GM06990 (cell line): ENCODE measurements at regions not wholly inside any gene's neighbourhood (a gene's known extent, or its start where the extent isn't known, plus 50 kb on each side); places are given as distances from the start of the nearest gene placed in this dataset.

ENCODE experiments used
- DNase-seq: peaks from one replicate; pipeline ENCODE4 v3.0.0-alpha.2; 2011; ENCODE audit not compliant: insufficient read length; ENCODE audit errors: extremely low read depth
- H3K27me3 ChIP-seq: replicated peaks from 2 replicates; pipeline ENCODE4 v1.6.0; 2011; ENCODE audit warnings: low read length; ENCODE audit not compliant: control insufficient read depth, insufficient read depth
- H3K36me3 ChIP-seq: 2 replicates; pipeline ENCODE4 v1.5.1; 2011; ENCODE audit warnings: low read length; ENCODE audit not compliant: control insufficient read depth, insufficient read depth
- H3K4me3 ChIP-seq: replicated peaks from 2 replicates; pipeline ENCODE4 v1.5.1; 2011; ENCODE audit warnings: low read depth, mild to moderate bottlenecking, control low read depth, low read length
- TF ChIP-seq, protein P1 (sequence below): IDR thresholded peaks from 2 replicates; pipeline ENCODE4 v1.5.1; 2011; ENCODE audit warnings: low read length, control low read depth, mild to moderate bottlenecking, inconsistent platforms; ENCODE audit not compliant: insufficient read depth, poor library complexity, severe bottlenecking

DNA sequence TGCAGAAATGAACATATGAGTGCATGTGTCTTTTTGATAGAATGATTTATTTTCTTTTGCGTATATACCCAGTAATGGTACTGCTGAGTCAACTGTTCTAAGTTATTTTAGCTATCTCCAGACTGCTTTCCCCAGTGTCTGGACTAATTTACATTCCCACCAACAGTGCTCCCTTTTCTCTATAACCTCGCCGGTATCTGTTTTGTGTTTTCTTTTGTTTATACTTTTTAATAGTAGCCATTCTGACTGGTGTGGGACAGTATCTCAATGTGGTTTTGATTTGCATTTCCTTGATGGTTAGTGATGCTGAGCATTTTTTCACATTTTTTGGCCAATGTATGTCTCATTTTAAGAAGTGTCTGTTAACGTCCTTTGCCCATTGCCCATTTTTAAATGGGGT, 218.6 kb upstream of the KCNIP4 start:
- TF ChIP-seq, protein P1, sequence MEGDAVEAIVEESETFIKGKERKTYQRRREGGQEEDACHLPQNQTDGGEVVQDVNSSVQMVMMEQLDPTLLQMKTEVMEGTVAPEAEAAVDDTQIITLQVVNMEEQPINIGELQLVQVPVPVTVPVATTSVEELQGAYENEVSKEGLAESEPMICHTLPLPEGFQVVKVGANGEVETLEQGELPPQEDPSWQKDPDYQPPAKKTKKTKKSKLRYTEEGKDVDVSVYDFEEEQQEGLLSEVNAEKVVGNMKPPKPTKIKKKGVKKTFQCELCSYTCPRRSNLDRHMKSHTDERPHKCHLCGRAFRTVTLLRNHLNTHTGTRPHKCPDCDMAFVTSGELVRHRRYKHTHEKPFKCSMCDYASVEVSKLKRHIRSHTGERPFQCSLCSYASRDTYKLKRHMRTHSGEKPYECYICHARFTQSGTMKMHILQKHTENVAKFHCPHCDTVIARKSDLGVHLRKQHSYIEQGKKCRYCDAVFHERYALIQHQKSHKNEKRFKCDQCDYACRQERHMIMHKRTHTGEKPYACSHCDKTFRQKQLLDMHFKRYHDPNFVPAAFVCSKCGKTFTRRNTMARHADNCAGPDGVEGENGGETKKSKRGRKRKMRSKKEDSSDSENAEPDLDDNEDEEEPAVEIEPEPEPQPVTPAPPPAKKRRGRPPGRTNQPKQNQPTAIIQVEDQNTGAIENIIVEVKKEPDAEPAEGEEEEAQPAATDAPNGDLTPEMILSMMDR = no peak
- no peak for DNase-seq
- Histone ChIP-seq H3K4me3 (no peak overlapping the region), H3K36me3 (no peaks in the 10 kb centered on the region), H3K27me3 (no peaks in the 10 kb centered on the region)

DNA sequence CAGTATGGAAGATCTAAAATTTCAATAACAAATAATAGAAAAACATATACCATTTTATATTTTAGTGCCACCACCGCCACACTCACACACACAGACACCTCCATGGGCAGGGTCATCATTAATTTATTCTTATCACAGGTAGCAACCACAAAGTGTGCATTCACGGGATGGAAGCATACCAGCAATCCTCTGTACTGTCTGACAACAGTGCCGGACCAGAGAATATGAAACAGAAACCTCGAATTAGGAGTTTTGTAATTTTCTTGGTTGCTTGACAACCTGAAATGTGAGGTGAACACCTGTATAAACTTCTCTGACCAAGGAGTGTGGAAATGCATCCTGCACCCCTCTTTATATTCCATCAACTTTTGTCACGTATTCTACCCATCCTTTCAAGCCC, 213.9 kb upstream of the KCNIP4 start:
- Histone ChIP-seq H3K36me3 (no peaks in the 10 kb centered on the region), H3K27me3 (no peaks in the 10 kb centered on the region), H3K4me3 (no peak overlapping the region)
- TF ChIP-seq, protein P1 = no peak
- no peak for DNase-seq

DNA sequence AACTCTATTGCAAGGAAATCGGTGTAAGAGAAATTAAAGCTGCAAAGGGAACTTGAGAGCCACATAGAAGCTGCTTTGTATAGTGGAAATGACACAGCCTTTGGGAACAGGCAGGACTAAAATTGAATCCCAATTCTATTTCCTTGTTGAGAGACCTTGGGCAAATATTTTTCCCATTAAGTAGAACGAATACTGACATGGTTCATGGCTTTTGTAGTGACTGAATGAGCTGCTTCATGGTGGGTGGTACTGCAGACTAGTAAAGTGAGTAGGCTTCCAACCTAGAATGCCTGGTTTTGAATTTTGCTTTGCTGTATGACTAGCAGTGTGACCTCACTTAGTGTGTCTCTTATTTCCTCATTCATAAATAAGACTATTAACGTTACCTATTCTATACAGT, 182.2 kb upstream of the KCNIP4 start:
- Histone ChIP-seq H3K36me3 (no peaks in the 10 kb centered on the region), H3K27me3 (no peaks in the 10 kb centered on the region), H3K4me3 (no peak overlapping the region)
- TF ChIP-seq, protein P1 = no peak
- no peak for DNase-seq

DNA sequence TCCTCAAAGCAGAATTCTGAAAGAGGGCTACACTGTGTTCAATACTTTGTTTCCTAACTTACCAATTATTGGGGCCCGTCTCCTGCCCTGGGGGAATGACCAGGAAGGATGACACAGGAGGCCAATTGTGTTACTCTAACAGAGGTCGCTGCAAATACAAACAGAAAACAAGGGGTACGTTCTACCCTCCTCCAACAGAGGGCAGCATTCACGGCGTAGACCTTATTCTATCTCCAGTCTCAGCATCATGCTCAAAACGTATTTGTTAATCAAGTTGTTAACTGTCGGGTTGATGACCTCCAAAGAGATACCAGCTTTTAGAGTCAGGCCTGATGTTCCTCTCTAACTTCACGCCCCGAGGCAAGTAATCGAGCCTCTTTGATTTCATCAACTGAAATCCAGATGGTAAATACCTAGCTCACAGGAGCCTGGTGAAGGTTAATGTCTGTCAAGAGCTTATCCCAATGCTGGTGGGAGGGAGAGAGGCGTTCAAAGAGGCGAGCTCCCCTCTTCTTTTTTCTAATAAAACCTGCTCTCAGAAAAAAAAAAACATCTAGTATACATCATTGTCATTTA, 181.0 kb upstream of the KCNIP4 start:
- Histone ChIP-seq H3K4me3 (no peak overlapping the region), H3K27me3 (no peaks in the 10 kb centered on the region), H3K36me3 (no peaks in the 10 kb centered on the region)
- TF ChIP-seq, protein P1 = peak; percentile 28
- no peak for DNase-seq

DNA sequence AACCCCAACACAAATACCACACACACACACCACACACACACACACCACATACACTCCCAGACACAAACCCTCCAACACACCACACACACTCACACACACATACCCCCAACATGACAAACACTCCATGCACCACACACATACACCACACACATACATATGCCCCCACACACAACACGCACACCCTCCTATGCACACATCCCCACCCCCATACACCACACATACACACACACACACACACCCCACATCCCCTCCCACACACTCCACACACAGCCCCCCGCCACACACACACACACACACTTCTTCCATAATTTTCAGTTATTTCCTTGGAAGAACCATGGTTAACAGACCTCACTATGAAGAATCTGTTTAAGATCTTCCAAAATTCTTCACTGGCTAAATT, 173.5 kb upstream of the KCNIP4 start:
- H3K36me3 ChIP-seq = no peaks in the 10 kb centered on the region
- no peak for DNase-seq
- TF ChIP-seq, protein P1 = no peak
- H3K27me3 ChIP-seq = no peaks in the 10 kb centered on the region
- H3K4me3 ChIP-seq = no peak overlapping the region

DNA sequence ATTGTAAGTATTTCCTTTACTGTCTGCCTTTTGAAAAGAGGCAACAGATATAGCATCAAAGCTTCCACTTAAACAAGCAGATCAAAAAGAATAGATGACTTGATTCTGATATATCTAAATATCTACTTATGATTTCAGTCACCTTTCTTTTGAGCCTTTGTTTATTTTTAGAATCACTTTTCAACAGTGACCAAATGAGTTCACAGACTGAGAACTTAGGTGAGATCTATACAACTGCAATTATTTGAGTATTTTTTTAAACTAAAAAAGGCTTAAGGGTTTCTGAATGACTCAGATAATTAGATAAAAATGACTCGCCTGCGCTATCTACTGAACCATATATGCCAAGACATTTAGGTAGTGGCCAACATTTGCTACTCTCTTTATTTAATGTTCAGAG, 166.7 kb upstream of the KCNIP4 start:
- Histone ChIP-seq H3K4me3 (no peak overlapping the region), H3K36me3 (no peaks in the 10 kb centered on the region), H3K27me3 (no peaks in the 10 kb centered on the region)
- DNase-seq = peak; percentile 8
- TF ChIP-seq, protein P1 = no peak
